Left lobe of liver (tissue), 2 donors: ENCODE measurements at regions not wholly inside any gene's neighbourhood (a gene's known extent, or its start where the extent isn't known, plus 50 kb on each side); places are given as distances from the start of the nearest gene placed in this dataset.

Experiments
- ATAC-seq: fragments of 200-7000 bp; cut with Tn5 transposase; one replicate; pipeline ENCODE4 v1.9.1; 2020; ENCODE audit warnings: mild to moderate bottlenecking, moderate library complexity
- DNase-seq: peaks from one replicate; pipeline ENCODE4 v3.0.0-alpha.2; 2020; ENCODE audit warnings: low spot score
- donor health status: DM: no; HTN: no; CAD: no; lungs with moderate emphysema.
- donor health status: DM: no; HTN: yes; CAD: no.

DNA sequence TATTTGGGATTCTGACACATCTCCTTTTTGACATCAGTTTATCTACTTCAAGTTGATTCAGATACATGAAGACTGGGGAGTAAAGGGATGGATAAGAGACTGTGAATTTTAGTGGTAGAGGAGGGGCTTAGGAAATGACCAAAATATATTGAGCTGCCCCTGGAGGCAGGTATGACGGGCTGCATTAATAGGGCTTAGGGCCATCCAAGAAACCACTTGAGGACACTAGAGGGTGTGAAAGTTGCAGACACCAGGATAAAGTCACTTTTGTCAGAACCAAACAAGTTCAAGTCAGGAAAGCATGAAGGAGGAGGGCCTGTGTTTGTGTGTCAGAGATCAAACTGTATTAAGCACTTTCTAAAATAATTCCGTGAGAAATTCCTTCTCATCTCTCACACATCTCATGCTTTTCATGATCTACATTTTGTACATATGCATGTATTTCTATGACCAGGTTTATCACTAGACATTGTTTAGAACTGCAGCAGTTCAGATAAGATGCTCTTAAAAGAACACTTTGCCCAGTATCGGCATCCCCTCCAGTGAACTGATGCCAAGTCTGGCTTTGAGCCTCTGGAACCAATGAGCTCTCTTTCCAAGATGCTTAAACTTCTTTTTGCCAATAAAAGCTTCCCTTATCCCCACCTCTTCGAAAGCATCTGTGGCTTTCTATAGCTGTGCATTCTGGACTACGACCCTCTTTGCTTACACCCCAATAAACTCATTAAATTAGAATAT, 136.9 kb downstream of the SLC38A1 start:
- ATAC-seq, result no peak

DNA sequence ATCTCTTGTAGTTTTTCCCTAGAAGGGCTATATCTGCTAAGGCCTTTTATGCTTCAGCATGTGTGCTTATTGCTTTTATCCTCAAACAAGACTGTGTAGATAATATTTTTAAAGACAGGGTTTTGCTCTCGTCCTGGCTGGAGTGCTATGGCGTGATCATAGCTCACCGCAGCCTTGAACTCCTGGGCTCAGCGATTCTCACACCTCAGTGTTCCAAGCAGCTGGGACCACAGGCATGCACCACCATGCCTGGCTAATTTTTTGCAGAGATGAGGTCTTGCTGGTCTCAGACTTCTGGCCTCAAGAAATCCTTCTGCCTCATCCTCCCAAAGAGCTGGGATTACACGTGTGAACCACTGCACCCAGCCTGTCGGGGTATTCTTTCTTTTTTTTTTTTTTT, 137.3 kb upstream of the SCAF11 start:
- no peak for DNase-seq
- ATAC-seq, result no peak

More for the DNA sequence above, 136.9 kb downstream of the SLC38A1 start:
- no peak for DNase-seq

DNA sequence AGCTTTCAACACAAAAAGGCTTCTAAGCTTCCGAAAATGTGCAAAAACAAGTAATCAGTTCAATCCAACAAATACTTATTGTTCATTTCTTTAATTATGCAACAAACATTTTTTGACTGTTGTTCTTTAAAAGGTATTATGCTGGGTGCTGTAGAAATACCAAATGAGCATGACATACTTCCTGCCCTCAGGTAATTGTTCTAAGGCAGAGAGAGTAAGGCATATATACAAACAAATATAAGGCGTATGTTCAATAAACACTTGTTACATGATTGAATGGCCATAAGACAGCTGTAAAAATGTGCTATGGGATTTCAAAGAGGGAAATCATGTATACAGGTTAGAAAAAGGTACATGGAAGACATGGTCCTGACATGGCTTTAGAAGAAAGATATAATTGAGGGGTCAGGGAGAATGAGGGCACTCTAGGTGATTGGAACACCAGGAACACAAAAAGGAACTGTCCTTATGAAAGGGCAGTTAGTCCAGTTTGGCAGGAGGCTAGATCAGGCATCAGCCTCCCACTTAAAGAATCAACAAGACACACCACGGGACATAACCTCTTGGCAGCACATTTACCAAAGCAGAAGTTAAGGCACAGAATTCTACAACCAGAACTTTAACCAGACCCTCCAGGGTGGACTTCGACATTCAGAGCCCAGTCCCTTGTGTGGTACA, 135.8 kb upstream of the SCAF11 start:
- ATAC-seq, result no peak

DNA sequence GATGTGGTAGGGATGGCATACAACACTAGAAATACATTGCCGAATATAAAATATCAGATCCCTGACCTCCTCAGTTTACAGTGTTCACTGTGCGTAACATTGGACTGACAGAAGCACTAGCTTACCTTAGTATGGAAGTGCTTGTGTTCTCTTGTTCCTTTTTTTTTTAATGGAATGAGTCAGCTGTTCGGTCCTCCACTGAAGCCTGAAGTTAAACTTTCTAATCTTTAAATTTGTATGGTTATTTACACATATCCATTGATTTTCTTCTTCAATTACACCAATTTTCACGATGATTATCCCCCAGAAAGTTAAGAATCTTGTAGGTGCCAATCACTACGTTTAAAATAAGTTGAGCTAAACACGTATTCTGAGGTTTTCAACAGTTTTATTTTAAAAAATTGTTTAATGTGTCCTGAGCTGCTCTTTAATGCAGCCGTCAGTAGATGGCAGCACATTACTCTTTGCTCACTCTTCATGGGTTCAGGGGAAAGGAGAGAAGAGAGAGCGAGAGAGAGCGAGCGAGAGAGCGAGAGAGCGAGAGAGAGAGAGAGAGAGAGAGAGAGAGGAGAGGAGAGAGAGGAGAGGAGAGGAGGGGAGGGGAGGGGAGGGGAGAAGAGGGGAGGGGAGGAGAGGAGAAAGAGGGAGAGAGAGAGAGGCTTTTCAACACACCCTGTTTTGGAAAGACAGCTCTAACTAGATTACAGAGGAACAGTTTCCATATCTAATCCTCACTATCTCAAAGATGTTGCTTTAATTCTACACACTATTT, 134.7 kb upstream of the SCAF11 start:
- DNase-seq, result no peak
- peak; percentile 98 for ATAC-seq

More for the DNA sequence above, 135.8 kb upstream of the SCAF11 start:
- DNase-seq, result no peak

DNA sequence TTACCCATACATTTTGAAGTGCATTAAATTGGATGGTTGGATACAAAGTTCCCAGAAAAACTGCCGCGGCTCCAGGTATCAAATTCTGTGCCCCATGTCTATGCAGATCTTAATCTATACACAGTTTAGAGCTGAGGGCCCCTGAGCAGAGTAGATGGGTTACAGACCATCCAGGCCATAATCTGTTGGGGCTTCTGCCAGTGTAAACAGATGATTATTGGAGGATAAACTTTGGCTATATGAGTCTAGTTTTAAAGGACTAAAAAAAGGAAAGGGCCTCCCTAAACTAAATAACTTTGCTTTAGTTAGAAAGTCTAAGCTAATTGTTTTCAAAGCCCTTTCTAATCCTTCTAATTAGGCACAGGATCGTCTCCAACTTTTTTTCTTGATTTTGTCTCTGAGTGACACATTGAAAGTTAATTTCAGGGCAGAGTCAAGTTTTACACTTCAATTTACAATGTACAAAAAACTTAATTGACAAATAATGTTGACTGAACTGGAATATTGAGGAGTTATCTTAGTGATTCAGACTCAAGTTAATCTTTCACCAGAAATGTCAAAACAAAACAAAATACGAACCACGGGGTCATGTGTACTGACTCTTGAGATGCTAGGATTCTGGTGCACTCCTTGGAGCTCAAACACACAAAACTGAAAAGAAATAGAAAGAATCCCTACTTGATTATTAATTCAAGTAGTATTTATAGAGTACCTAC, 133.9 kb upstream of the SCAF11 start:
- ATAC-seq (peak; percentile 68), DNase-seq (no peak)

DNA sequence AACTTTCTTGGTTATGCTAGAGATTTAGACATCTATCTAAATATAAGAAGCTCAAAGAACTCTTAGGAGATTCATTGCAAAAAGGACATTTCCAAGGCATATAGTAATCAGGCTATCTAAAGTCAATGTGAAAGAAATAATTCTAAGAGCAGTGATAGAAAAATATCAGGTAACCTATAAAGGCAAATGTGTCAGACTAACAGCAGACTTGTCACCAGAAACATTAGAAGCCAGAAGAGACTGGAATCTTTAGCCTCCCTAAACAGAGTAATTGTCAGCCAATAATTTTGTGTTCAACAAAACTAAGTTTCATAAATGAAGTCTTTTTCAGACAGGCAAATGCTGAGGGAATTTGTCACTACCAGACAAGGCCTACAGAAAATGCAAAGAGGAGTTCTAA, 122.0 kb upstream of the SCAF11 start:
- DNase-seq, result no peak
- ATAC-seq, result no peak

DNA sequence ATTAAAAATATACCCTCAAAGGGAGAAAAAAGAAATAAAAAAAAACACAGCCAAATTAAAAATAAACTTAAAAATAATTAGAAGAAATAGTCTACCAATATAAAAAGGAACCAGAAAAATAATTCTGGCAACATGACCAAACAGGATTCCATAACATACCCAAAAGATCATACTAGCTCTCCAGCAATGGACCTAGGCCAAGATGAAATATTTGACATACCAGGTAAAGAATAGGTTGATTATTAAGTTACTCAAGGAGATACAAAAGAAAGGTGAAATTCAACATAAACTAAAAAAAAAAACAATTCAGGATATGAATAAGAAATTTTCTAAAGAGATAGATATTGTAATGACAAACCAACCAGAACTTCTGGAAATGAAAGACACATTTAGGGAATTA, 121.3 kb upstream of the SCAF11 start:
- ATAC-seq (no peak), DNase-seq (no peak)

DNA sequence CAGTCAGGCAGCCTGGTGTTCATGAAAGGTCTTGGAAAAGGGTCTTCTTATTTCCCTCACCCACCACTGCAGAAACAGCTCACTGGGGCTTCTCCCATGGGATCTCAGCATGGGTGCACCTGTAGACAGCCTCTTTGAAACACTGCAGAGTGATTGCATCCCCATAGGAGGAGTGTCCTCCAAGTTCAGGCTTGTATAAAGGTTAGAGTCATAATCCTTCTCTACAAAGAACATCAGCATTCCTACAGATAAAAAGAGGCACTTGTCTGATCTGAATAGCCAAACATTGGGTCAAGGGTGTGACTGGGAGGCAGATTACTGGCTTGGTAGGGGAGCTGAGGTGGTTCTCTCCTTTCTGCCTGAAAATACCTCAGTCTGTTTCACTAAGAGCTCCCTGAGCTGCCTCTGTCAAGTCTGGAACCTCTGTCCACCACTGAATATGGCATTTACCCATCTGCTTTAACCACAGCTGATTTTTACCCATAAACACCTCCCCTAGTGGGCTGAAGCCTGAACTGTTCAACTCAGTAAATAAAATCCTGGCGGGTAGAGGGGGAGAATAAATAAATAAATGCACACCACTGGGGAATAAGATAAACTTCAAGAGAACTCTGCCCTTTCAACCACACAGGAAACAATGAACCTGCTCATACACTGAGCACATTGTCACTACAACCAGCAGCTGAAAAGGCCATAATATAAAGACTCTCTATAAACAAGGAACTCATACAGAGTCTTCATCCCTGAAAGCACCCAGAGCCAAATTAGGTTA, 120.7 kb upstream of the SCAF11 start:
- ATAC-seq (peak; percentile 72), DNase-seq (no peak)

DNA sequence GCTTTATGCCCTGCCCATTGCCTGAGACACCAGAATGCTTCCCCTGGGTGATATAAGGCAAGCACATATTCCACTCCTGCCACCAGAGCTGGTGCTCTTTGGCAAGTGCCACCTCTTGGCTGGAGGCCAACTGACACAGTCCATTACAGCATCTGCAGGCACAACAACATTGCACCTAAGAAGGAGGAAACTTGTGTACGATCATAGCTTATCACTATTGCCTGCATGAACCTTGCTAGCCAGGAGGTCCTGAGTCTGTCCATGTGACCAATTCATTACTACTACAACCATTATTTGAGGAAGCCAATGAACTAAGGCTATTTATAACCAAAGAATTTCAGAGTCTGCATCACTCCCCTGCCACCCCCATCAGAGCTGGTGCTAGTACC, 119.8 kb upstream of the SCAF11 start:
- DNase-seq, result peak; percentile 78

DNA sequence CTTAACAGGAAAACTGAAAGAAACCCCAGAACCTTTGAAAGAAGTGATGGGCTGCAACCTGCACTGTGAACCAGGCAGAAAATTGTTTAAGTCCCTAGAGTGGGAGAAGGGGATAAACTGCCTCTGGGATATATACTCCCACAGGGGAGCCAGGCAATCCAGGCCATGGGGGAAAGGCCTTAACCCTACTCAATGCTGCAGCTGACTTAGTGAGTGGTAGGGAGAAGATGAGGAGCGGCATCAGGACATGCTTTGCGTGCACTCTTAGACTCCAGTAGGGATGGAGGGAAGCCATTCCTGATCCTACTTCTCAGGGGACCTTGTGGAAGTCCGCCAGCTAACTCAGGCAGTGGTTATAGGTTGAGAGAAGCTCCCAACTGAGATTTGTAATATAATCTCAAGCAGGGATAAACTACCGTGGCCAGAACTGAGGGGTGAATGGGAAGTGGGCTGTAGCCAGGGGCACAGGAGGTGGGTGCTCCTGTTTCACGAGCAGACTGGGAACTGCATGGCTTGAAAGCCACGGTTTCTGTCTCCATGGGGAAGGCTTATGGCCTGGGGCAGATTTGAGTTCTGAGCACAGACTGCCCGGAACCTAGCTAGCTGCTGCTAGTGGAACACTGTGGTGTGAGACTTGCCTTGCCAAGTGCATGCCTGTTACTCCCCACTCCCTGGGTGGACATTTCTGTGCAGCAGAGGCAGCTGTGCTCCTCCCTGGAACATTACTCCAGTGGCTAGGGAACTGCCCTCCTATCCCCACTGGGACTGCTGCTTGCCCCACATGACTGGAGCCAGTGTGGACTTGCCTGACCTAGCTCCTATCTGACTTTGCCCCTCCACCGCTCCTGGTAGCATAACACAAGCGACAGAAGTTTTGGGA, 119.2 kb upstream of the SCAF11 start:
- DNase-seq (no peak), ATAC-seq (no peak)

More for the DNA sequence above, 119.8 kb upstream of the SCAF11 start:
- peak; percentile 85 for ATAC-seq

DNA sequence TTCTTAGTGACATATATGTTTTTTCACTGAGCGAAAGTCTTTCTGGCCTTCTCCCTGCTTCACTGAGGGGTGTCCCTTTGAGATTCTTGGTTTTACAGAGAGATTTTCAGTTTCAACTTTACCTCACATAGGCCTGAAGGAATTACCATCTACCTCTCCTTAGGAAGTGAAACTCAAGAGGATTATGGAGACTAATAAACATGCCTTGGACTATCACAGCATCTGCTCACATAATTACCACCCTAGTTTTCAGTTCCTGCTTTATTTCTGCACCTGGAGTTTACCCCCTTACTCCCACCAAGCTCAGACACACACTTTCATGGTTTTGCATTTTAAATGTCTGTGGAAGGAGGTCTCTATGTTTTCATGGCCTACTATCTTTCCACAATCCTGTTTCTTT, 118.3 kb upstream of the SCAF11 start:
- ATAC-seq, result no peak
- DNase-seq, result no peak

DNA sequence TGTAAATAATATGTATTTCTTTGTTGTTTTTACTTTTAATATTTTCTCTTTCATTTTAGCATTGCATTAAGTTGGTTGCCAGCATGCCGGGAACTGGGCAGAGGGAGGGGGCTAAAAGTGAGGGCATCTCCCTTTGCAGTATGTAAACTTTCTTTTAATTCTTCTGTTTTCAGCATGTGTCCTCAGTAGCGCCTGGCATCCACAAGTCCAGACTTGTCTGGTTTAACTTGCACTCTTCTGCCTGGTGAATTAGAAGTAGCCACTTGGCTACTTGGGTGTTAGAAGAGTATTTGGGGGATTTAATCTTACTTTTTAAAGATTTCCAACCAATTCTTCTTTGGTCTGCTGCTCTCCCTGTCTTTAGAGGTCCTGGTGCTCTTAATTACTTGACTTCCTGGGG, 117.2 kb upstream of the SCAF11 start:
- no peak for DNase-seq
- no peak for ATAC-seq

DNA sequence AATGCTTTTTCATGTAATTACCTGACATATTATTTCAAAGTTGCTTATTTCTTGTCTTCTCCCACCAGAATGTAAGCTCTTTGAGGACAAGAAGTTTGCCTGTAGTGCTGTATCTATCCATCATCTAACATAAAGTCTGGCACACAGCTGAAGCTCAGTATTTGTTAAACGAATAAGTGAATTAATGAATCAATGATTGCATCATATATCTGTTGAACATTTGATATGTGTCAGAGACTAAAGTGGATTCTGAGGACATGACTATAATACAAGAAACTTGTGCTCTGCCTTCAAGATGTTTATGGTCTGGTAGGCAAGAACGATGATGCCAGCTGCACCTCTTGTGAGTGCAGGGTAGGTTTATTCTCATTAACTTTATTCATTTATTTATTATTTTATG, 115.4 kb upstream of the SCAF11 start:
- no peak for DNase-seq
- ATAC-seq, result no peak

DNA sequence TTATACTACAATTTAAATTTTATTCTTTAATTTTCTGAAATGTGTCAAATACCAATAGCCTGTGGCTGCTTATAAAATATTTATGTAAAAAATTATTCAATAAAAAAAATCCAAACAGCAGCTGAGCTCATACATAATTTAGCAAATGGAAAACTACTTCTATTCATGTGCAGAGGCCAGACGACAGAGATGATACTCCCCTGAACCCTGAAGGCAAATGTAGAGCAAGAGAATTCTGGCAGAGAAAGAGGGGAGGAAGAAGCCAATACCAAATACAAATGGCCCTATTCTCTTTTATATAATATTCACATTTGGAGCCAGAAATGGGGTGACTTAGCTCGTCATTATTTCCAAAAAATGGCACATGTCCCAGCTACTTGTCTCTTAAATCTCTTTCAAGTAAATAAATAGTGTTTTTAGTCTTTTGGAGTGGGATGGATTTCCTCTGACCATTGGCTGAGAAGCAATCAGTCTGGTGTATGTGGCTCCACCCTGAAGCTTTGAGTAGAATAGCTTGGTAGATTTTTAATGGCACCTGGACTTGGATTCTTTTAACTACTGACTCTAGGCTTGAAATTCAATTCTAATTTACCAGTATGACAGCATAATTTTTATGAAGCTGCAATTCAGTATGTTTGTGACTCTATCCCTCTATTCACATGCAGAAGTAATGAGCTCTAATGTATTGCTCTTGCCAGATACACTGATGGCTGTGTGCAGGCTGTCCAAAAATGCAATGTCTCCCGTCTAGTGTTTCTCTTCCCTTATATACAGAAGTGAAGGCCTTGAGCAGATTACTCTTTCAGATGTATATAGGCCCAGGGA, 113.4 kb upstream of the SCAF11 start:
- no peak for ATAC-seq
- no peak for DNase-seq

DNA sequence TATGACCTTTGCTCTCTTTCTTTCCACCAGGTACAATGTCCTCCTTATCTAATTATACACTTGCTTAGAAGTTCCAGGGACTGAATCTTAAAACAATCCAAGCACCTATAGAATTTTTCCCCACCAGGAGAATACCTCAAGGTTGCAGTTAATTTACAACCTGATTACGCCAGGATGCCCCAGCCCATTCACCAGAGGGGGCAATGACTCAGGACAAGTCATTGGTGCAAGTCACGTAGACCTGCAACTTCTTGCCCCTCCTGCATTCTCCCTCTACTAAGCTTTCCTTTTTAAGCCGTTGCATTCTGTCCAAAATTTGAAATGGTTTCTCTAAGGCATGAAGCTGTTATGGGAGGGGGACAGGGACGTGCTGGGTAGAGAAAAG, 111.1 kb upstream of the SCAF11 start:
- ATAC-seq, result no peak
- no peak for DNase-seq

DNA sequence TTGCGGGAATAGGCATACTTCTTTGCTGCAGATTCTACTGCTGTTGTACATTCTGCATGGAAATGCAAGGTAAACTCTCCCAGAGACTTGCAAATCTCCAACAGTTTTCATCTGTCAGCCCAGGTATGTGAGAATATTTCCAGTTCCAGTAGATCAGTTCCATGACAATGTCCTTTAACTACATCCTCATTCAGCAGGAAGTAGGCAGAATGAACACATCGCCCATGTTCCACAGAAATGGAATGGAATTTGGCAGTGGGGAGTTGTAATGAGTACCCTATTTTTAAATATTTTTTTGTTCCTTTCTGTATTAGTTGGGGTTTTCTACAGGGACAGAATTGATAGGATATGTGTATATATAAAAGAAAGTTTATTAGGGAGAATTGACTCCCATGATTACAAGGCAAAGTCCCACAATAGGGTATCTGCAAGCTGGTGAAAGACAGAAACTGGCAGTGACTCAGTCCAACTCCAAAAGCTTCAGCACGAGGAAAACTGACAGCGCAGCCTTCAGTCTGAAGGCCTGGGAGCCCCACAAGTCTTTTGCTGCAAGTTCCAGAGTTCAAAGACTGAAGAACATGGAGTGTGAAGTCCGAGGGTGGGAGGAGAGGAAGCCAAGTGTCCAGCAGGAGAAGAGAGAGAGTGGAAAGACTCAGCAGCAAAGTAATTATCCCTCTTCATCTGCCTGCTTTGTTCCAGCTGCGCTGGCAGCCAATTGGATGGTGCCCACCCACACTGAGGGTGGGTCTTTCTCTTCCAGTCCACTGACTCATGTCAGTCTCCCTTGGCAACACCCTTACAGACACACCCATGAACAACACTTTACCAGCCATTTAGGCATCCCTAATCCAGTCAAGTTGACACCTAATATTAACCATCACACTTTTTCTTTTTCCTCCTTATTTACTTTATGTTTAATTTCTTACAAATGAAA, 110.4 kb upstream of the SCAF11 start:
- no peak for DNase-seq
- no peak for ATAC-seq

DNA sequence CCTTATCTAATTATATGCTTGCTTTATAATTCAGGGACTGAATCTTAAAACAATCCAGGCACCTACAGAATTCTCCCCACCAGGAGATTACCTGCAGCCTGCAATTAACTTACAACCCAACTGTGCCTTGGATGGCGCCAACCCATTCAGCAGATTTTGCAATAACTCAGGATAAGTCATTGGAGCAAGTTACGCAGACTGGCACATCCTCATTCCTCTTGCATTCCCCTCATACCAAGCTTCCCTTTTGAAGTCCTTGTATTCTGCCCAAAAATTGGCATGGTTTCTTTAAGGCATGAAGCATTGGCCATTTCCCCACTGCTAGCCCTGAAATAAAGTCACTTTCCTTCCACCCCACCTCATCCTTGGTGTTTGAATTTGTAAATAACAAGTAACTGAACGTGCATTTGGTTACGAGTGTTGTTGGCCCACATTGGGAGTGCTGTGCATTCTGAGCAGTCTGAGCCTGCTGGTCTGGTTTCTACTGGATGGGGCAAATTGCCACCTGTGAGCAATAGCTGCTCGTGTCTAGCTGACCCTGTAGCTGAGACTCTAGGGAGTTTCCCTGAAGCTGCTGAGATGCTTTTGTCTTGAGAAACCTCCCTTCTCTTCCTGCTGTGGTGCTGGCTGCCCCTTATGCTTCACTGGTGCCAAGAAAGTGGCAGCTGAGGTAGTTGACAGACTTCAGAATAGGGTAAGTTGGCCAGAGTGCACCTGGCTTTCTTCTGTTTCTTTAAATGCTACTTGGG, 99.2 kb upstream of the SCAF11 start:
- no peak for DNase-seq
- no peak for ATAC-seq
